Head of caudate nucleus (tissue), 42 donors: ENCODE measurements at regions not wholly inside any gene's neighbourhood (a gene's known extent, or its start where the extent isn't known, plus 50 kb on each side); places are given as distances from the start of the nearest gene placed in this dataset.

Experiments used
- DNase-seq, 42 donors: peaks; one replicate each; pipeline versions ENCODE4 v3.0.0 to v3.0.0-alpha.2; 2020 to 2021; ENCODE audit warnings: mixed read lengths in 7 of 42
- intact Hi-C: fragments of 100-400 bp; cut with DNase I; formaldehyde crosslinking; loops from one replicate; pipeline ENCODE4 v1.15.0; 2022

DNA sequence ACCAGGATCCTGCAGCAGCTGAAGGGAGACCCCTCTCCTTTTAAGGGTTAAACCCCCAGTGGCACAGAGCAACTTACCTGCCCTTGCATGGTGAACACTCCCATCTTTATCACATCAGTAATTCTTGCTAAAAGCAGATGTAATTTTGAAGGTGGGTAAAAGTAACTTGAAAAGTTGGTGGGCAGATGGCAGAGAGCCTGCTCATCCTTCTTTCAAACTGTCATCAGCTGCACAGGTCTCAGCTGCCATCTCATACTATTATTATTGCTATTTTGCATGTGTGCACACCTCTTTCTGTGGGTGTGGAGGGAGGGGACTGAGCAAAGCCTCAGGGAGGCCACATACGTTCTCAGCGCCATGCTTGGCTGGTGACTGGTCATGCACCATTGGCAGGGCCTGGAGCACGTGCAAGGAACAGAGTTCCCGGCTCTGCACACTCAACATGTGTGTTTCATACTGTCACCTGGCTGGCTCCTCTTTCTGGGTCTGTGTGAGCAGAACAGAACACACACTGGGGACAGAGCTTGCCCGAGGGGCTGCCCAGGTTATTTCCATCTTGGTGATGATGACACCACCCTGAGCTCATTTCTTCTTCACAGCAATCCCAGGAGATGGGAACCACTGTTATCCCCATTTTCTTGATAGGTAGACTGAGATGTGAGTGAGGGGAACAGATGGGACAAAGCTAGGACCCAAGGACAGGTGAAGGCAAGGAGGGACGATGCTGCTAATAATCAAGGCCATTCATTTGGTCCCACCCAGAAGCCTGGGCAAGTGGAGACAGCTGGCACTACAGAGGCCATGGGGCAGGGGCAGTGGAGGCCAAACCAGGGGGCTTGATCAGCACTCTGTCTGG, 95.8 kb upstream of the KLF13 start:
- intact Hi-C loops = no loop called here
- peak in 3 of 42 donors; percentile 20 to 49 (median 29) for DNase-seq

DNA sequence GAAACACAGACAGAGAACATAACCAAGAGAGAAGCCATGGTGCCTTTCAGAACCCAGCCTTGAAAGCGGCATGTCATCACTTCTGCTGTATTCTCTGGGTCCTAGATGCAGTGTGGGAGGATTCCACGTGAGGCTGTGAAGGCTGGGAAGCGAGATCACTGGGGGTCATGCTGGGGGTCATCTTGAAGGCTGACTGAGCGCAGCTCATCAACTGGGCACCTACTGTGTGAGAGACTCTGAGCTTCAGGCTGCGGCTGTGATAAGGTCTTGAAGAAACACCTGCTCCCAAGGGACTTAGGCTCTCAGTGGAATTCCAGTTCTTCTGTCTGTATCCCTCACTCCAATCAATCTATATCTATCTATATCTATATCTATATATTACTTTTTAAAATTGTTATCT, 91.8 kb upstream of the KLF13 start:
- peak in 3 of 42 donors; percentile 4 to 20 (median 15) for DNase-seq
- intact Hi-C loops = no loop called here

DNA sequence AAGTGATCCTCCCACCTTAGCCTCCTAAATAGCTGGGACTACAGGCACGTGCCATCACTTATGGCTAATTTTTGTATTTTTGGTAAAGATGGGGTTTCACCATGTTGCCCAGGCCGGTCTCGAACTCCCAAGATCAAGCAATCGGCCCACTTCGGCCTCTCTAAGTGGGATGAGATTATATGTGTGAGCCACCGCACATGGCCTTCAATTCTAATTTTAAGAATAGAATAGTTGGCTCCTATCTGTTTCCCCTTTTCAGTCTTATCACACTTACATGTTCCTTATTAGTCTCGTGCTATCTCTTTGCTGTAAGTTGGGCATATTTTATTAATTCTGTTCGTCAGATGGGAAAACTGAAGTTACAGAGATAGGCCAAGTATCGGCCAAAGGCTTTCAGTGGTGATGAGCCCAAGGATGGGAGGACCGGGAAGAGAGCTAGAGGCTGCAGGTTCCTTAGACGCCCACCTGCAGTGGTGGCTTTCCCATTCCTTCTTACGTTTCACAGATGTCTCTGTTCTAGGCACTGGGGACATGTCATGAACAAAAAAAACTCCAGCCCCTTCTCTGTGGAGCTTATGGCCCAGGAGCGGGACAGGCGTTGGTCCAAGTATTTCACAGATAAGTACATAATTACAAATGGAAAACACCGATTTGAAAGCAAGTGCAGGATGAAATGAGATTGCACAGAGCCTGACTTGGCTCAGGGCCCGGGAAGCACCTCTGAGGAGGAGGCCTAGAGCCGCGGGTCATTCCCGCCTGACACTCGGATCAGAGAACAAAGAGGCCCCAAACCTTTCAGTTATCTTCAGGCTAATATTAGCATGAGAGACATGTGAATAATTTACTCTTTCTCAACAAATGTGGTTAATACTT, 91.1 kb upstream of the KLF13 start:
- intact Hi-C loops = no loop called here

DNA sequence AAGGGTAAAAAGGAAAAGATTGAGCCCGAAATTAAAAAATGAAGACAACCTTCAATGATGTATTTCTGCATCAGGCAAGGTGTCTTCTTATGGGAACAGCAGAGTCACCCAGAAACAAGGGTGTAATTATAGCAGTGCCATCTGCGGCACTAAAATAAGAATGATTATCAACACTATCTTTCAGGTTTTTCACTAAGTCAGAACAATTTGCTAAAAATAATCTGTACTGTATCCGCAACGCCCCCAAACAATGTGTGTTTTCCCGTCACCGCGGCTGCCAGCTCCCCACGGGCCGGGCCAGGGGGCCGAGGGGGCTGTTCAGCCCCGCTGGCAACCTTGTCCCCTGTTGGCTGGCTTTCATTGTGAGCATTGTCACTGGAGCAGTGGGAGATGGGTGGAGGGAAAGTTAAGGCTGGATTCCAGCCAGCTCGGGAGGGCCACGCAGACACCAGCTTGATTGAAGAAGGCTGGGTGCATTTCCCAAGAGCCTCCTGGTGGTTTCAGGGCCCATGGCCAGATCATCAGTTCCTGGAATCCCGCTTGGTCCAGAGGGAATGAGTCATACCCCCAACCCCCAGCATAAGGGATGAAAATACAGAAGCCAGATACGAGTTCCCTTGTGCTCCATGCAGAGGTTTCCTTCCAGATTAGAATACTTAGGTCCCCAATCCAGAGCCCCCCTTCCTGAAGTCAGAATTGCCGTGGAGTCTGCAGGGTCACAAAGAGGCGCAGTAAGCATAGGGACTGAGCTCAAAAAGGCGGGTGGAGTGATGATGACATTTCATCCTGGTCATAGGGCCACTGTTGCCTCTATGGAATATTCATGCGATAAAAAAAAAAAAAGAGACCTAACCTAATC, 90.2 kb upstream of the KLF13 start:
- intact Hi-C loops = no loop called here
- DNase-seq = peak; percentile 40 to 95 (median 66)

More for the DNA sequence above, 91.1 kb upstream of the KLF13 start:
- DNase-seq = peak in 25 of 42 donors; percentile 21 to 65 (median 44)

DNA sequence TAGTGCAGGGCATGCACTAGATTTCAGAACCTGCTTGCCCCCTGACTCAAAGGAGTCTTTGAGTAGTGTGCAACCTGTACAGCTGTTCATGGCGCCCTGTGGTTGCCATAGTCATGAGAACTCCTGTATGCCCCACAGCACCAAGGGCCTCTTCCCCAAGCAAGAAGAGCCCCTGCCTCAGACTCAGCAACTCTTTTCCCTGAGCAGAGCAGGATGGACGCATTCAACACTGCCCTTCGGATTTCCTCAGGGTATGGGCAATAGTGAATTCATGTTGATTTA, 89.7 kb upstream of the KLF13 start:
- intact Hi-C loops = no loop called here
- DNase-seq = peak in 2 of 42 donors; percentile 29 to 32

DNA sequence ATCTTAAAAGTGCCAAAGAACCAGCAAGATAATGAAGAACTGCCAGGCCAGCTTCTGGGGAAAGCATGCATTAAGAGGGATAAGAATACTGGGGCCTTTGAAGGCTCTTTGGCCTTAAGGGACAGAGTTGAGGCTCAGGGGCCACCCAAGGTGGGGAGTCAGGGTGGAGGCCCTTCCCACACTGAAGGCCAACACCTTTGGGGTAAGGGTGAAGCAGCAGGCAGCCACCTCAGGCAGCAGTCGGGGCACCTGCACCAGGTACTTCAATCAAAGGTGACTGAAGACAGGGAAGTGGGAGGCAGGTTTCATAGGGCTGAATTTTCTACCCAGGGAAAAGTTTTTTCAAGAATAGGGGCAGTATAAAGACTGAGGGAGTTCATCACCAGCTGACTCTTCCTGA, 87.7 kb upstream of the KLF13 start:
- peak in 2 of 42 donors; percentile 21 to 26 for DNase-seq
- intact Hi-C loops = no loop called here

DNA sequence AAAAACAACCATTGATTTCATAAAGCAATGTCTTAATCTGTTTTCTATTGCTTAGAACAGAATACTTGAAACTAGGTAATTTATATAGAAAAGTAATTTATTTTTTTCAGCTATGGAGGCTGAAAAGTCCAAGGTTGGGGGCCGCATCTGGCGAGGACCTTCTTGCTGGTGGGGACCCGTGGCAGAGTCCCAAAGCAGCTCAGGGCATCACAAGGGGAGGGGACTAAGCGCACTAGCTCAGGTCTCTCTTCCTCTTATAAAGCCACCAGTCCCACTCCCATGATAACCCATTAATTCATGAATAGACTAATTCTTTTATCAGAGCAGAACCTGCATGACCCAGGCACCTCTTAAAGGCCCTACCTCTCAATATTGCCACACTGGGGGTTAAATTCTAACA, 87.2 kb upstream of the KLF13 start:
- peak in 2 of 42 donors; percentile 25 to 26 for DNase-seq
- intact Hi-C loops = no loop called here

DNA sequence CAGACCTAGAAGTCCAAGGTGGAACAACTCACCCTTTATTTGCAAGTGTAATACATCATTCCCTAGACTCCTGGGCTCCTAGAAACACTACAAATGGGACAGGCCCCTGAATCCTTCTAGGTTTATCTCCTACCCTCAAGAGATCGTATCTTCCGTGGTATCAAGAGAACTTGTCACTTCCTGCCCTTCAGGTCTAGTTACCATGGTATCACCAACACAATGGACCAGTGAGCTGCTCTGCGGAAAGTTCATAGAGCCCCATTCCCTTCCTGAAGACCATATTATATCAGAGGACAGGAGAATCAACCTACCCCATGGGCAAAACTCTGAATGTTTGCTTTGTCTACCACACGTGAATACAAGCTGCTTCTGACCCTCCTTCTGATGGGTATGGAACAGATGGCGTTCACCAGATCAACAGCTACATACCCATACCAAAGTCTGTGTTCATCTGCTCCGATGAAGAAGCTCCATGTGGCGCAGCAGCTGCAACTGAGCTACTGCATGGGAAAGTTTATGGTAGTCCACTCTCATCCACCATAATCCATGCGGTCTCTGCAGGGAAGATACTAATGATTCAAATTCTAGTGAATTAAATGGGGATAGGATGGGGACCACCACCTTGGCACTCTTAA, 84.6 kb upstream of the KLF13 start:
- intact Hi-C loops = no loop called here
- DNase-seq = peak in 1 of 42 donors; percentile 3

DNA sequence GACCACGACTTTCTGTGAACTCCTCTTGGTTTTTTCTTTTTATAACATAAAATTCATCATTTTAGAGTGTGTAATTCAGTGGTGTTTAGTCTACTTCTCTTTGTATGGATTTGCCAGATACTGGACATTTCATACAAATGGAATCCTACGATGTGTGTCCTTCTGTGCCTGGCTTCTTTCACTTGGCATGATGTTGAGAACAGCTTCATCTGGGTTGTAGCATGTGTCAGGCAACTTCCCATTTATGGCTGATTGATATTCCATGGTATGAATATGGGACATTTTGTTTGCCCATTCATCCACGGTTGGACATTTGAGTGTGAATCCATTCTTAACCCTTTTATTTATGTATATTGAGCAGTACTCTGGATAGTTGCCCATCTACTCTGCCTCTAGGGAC, 82.7 kb upstream of the KLF13 start:
- intact Hi-C loops = no loop called here
- no peak for DNase-seq

DNA sequence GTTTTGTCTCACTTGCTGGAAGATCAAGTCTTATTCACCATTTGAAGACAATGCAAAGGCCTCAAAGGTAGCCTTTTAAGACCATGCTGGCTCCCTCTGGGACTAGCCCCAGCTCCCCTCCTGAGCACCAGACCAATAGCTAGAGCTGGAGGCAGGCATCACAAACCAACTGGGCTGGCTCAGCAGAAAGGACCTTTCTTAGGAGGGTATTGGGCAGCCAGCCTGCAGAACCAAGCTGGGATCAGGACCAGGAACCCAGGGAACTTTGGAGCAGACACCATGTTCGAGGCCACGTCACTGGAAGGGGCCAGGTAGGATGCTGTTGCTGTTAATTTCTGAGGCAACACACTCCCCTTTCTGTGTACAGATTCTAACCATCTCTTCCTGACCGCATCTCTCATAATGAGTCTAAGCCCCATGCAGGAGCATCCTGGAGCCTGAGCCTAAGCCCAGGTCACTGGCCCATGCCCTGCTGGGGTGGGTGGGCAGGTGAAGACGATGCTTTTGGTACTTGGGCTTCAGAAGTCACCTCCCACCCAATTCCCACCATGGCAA, 81.4 kb upstream of the KLF13 start:
- no peak for DNase-seq
- intact Hi-C loops = no loop called here

DNA sequence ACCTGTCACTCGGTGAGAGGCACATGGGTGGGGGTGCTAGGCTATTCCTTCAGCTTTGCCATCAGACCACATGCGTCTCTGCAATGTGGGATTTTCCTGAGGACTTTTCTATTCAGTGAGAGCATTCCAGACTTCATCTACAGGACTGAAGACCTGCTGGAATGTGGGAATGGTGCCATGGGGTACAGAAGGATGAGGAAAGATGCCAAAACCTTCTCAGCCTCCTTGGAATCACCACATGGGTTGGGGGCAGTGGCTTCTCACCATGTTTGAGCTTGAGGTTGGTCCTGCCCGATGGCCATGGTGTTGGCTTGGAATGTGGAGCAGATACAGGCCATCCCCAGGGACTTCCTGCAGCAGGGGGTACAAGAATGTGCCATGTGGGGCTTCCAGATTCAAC, 80.9 kb upstream of the KLF13 start:
- DNase-seq = no peak
- intact Hi-C loops = no loop called here

DNA sequence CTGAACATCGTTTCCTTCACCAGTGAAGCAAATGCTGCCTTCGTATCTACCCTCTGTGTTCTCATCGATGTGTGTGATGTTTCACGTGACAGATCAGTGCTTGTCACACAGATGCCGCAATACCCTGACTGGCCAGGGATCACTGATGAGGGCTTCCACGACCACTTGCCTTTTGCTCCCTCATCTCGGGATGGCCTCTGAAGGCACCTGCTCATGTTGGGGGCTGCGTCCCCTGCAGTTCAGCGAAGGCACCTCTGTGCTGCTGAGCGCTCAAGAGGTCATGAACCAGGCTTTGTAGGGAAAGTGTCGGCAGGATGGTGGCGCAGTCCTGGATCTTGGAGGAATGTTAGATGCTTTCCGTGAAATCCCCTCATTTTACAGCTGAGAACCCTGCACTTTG, 79.2 kb upstream of the KLF13 start:
- DNase-seq = peak in 1 of 42 donors; percentile 18
- intact Hi-C loops = no loop called here

DNA sequence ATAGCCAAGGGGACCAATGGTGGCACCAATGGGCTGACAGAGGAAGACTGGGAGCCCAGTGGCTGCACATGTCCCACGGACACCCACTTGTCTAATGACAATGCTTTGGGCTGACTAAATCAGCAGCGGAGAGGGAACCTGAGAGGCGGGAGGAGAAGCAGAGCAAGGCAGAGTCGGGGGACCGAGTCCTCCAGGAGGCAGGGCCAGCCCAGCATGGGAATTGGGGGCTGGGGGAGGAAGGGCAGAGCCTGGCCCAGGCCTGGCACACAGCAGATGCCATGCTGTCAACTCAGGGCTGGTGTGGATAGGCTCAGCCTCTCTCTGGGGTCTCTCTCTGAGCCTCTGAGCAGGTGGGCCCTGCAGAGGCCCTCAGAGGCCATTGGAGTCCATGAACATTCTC, 78.4 kb upstream of the KLF13 start:
- peak in 1 of 42 donors; percentile 0 for DNase-seq
- intact Hi-C loops = no loop called here

DNA sequence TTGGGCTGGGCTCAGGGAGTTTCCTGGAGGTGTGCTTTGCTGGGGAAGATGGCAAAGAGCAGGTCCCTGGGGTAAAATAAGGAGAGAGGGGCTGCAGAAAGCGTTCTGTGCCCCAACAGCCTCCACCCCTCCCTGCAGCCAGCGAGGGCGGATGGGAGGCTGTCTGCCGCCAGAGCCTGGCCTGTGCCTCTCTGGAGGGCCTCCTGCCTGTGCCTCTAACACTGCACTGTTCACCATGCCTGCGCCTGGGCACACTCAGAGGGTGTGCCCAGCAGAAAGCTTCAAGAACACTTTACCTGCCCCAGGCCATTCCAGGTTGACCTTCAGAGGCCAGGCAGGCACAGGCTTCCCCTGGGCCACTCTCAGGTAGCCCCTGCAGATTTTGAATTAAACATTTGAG, 77.7 kb upstream of the KLF13 start:
- DNase-seq = peak in 1 of 42 donors; percentile 9
- intact Hi-C loops = no loop called here

DNA sequence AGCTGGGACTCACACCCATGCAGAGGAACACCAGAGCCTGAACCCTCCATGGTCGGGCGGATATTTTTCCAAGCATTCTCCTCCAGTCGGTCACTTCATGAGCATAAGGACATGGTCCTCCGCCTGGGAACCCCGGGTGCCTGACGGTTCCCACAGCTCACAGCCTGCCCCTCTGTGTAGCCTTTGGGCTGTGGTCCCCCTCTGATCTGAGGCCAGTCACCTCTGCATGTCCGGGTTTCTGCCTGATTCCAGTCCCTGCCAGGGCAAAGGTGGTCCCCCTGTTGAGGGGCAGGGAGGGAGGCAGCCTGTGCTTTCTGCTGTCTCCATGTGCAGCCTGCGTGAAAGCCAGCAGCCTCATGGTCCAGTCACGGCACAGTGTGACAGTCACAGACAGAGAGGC, 76.6 kb upstream of the KLF13 start:
- intact Hi-C loops = no loop called here

DNA sequence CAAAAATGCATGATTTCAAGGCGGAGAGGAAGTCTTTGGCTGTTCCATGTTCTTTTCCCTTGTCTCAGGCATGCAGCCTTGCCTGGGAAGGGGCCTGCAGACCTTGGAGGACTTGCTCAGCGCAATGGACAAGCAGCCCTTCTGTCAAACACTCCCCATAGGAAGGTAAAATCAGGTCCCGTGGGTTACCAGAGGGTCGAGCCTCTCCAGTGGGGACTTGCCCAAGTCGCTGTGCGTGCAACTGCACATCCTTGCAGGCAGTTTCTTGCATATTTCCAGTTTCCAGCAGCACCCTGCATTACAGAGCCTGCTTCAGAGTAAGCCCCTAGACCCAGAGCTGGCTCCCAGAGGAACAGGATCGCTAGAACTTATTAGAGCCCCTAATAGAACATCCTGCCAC, 75.5 kb upstream of the KLF13 start:
- DNase-seq = peak in 1 of 42 donors; percentile 5
- intact Hi-C loops = no loop called here

More for the DNA sequence above, 76.6 kb upstream of the KLF13 start:
- peak in 1 of 42 donors; percentile 24 for DNase-seq

DNA sequence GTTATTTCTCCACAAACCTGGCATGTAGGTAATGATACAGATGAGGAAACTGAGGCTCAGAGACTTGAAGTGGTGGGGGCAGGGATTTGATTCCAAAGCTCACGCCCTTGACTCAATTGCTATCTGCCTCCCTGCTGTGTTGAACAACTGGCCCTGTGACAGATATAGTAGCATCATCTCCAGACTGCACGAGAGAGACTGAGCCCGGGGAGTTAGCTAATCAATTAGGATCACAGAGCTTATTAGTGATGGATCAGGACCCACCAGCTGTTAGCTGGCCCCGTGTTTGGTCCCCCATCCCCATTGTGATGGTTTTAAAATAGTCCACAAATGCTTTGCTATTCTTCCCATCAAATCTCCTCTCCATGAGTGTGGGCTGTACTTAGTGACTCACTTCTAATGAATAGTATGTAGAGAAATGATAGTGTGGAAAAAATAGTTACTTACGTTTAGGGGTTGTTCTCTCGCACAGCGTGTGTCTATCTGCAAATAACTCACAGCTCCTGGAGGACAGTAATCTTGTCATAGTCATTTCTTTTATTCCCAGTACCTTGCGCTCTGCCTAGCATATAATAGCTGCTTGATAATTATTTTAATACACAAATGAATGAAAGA, 74.4 kb upstream of the KLF13 start:
- intact Hi-C loops = no loop called here
- DNase-seq = peak in 4 of 42 donors; percentile 1 to 66 (median 38)
